ENCODE measurements at regions not wholly inside any gene's neighbourhood (a gene's known extent, or its start where the extent isn't known, plus 50 kb on each side); places are given as distances from the start of the nearest gene placed in this dataset.

DNA sequence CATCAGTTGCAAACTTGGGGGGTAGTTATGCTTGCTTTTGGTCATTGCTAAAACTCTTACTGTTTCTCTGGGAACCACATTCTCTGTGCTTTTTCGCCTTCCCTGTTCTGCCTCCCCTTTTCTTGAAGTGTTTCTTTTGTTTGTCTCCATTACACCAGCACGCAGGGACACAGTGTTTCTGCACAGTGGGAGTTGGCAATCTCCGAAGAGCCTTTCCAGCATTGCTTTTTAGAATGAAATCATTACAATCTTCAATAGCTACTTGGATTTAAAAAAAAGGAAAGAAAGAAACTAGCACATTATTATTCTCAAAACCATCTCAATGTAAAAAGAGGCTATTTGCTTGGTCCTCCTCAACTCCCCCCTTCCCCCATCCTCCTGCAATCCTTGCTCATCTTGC lies 536.7 kb upstream of the MMS22L start:
- no peaks in the 10 kb centered on the region for H3K27me3 Mint-ChIP-seq
- no peak overlapping the region for H3K27ac Mint-ChIP-seq
- H3K4me3 Mint-ChIP-seq: no peak overlapping the region
- no peaks in the 10 kb centered on the region for H3K4me1 Mint-ChIP-seq (ENCODE audit: low read depth)
- H3K36me3 Mint-ChIP-seq: no peaks in the 10 kb centered on the region
- H3K9me3 Mint-ChIP-seq (ENCODE audit: low read depth): peaks cover 6% of the 10 kb centered on the region

DNA sequence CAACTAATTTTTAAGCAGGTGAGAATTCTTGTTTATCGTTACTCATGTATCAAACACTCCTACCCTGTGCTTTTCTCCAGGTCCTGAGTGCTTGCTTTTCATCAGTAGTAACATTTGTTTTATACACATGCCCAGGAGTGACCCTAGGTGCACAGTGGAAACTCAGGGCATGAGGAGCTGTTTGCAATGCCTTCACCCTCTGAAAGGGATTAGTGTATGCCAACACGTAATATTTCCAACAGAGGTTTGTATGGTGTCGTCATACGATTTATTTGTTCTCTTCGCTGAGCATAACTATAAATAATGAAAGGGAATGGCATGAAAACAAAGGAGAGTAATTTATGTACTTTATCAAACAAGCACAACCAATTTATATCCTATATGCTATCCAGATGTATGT lies 537.4 kb upstream of the MMS22L start:
- Mint-ChIP-seq H3K36me3 (no peaks in the 10 kb centered on the region), H3K27me3 (no peaks in the 10 kb centered on the region), H3K4me1 (ENCODE audit: low read depth) (no peaks in the 10 kb centered on the region), H3K27ac (no peak overlapping the region), H3K9me3 (ENCODE audit: low read depth) (peaks cover 6% of the 10 kb centered on the region), H3K4me3 (no peak overlapping the region)

DNA sequence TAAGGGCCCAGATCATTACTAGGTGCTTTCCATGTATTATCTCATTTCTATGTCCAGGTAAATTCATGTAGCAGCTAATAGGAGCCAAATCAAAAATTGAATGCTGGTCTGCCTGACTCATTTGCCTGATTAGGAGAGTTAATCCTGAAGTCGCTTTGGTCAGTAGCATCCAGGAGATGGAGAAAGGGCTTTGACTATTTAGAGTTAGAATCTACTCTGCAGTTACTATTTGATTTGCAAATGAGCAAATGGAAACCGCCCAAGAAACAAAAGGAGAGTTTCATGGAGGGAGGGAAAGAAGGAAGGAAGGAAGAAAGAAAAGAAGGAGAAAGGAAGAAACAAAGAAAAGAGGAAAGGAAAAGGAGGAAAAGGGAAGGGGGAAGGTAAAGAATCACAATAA lies 539.6 kb upstream of the MMS22L start:
- H3K27ac Mint-ChIP-seq: no peak overlapping the region
- H3K4me1 Mint-ChIP-seq (ENCODE audit: low read depth): no peaks in the 10 kb centered on the region
- H3K9me3 Mint-ChIP-seq (ENCODE audit: low read depth): peaks cover 3% of the 10 kb centered on the region
- H3K36me3 Mint-ChIP-seq: no peaks in the 10 kb centered on the region
- H3K27me3 Mint-ChIP-seq: no peaks in the 10 kb centered on the region
- H3K4me3 Mint-ChIP-seq: no peak overlapping the region

DNA sequence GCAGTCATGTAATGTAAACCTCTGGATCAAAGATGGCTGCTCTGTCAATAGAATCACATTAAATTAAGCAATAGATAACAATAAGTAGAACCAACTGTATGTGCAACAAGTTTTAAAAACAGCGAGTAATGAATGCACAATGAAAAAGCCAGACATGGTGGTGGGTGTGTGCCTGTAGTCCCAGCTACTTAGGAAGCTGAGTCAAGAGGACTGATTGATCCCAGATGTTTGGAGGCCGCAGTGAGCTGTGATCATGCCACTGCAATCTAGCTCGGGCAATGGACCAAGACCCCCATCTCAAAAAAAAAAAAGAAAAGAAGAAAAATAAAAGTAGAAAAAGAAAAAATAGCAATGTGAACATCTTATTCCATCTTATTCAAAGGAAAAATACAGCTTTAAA lies 558.7 kb upstream of the MMS22L start:
- H3K9me3 Mint-ChIP-seq (ENCODE audit: low read depth): peaks cover 7% of the 10 kb centered on the region
- no peak overlapping the region for H3K27ac Mint-ChIP-seq
- no peaks in the 10 kb centered on the region for H3K27me3 Mint-ChIP-seq
- H3K4me1 Mint-ChIP-seq (ENCODE audit: low read depth): no peaks in the 10 kb centered on the region
- H3K4me3 Mint-ChIP-seq: no peak overlapping the region
- H3K36me3 Mint-ChIP-seq: no peaks in the 10 kb centered on the region

DNA sequence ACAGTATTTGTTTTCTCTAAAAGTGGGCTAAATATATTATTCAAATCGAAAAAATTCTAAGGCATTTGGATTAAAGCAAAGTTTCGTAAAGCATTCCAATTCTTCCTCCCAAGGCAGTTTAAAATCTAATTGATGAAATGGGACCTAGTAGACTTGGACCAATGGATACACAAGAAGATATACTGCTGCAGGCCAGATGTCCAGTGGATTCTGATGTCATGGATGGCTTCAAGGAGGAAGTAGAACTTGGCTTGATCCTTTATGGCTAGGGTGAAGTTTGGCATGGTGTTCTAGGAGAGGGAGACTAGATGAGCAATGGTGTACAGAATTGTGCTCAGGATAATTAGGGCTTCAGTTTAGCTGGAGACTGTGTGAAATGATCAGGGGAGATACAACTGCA lies 559.5 kb upstream of the MMS22L start:
- Mint-ChIP-seq H3K27me3 (no peaks in the 10 kb centered on the region), H3K4me1 (ENCODE audit: low read depth) (no peaks in the 10 kb centered on the region), H3K4me3 (no peak overlapping the region), H3K36me3 (no peaks in the 10 kb centered on the region), H3K9me3 (ENCODE audit: low read depth) (peaks cover 7% of the 10 kb centered on the region), H3K27ac (no peak overlapping the region)

DNA sequence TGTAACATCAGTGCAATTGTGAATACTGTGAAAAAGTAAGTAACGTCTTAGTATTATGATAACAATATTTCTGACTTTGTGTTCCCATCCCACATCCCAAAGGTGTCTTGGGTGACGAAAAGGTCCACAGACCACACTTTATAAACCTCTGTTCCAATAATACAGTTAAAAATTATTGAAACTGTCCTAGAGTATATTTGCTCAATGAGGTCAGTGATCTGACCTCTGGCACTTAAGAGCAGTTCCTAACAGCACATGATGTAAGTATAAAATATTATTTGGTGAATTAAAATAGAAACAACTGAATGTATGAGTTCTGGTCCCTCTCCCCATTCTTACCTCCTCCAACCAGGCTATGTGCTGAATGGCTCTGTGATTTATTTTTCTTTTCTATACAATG lies 566.4 kb upstream of the MMS22L start:
- no peak overlapping the region for H3K4me3 Mint-ChIP-seq
- H3K36me3 Mint-ChIP-seq: no peaks in the 10 kb centered on the region
- H3K9me3 Mint-ChIP-seq (ENCODE audit: low read depth): no peaks in the 10 kb centered on the region
- no peaks in the 10 kb centered on the region for H3K4me1 Mint-ChIP-seq (ENCODE audit: low read depth)
- no peak overlapping the region for H3K27ac Mint-ChIP-seq
- H3K27me3 Mint-ChIP-seq: no peaks in the 10 kb centered on the region

DNA sequence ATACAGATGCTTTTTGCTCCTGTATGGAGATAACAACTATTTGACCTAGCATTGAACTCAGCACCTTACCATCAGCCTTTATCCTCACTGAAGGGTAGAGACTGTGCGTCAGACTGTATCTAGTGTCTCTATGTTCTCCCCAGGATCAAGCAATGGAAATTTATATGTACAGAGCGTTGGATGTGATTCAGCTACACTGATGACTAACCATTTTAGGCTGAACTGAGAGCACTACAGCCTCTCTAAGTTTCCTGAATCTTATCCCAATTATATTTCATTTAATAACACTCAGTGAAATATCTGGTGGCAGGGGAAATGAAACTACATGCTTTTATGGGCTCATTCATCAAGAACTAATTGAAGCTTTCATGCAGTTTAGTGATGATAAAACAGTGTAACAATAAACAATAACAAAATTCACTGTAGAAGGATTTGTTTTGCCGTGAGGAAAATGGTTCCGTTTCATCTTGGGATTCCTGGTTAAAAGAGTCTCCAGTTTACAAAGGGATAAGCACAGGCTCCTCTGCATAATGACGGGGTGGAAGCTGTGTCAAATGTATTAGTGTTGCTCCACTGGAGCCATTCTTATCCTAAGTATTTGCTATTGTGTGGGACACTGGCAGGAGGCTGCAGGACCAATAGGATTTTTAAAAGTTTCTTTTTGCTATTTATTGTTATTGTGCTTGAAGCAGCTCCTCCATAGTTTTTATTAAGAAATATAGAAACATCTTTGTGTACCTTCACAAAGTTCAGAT lies 567.6 kb upstream of the MMS22L start:
- H3K9me3 Mint-ChIP-seq (ENCODE audit: low read depth): no peaks in the 10 kb centered on the region
- no peak overlapping the region for H3K27ac Mint-ChIP-seq
- no peaks in the 10 kb centered on the region for H3K27me3 Mint-ChIP-seq
- no peaks in the 10 kb centered on the region for H3K36me3 Mint-ChIP-seq
- H3K4me3 Mint-ChIP-seq: no peak overlapping the region
- no peaks in the 10 kb centered on the region for H3K4me1 Mint-ChIP-seq (ENCODE audit: low read depth)

DNA sequence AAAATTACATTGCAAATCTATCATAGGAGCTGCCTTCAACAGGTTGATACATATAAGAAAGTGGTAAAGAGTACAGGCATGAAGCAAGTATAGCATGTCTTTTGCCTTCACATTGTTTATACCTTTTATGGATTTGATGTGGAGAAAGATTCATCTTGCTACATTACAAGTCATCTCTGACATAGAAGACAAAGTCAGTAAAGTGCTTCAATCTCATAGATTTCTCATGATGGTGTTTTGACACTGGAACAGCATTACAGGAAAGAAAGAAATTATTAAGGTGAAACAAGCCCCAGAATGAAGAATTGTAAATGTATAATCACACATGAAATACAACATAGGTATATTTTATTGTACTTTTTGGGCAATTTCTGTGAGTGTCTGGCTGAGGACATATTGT lies 580.7 kb upstream of the MMS22L start:
- H3K4me1 Mint-ChIP-seq (ENCODE audit: low read depth): no peaks in the 10 kb centered on the region
- no peaks in the 10 kb centered on the region for H3K27me3 Mint-ChIP-seq
- no peak overlapping the region for H3K4me3 Mint-ChIP-seq
- peaks cover 5% of the 10 kb centered on the region for H3K9me3 Mint-ChIP-seq (ENCODE audit: low read depth)
- no peaks in the 10 kb centered on the region for H3K36me3 Mint-ChIP-seq
- H3K27ac Mint-ChIP-seq: no peak overlapping the region

DNA sequence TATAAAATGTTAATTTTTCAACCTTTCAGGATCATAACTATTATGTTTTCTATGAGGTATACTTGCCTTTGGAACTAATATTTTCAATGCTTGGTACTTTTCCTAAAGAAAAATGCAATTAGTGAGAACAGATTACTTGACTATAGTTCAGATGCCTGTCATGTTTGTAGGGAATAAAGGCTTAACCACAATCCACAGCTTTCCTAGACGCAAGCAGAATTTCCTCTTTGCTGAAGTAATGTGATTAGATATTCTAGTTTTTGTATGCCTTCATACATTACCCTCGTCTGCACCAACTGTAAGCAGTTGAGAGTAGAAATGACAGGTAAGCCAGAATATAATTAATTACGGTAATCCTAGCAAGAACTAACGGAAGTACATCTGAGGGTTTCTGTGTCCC lies 581.4 kb upstream of the MMS22L start:
- Mint-ChIP-seq H3K4me1 (ENCODE audit: low read depth) (no peaks in the 10 kb centered on the region), H3K9me3 (ENCODE audit: low read depth) (peaks cover 5% of the 10 kb centered on the region), H3K27me3 (no peaks in the 10 kb centered on the region), H3K36me3 (no peaks in the 10 kb centered on the region), H3K4me3 (no peak overlapping the region), H3K27ac (no peak overlapping the region)

DNA sequence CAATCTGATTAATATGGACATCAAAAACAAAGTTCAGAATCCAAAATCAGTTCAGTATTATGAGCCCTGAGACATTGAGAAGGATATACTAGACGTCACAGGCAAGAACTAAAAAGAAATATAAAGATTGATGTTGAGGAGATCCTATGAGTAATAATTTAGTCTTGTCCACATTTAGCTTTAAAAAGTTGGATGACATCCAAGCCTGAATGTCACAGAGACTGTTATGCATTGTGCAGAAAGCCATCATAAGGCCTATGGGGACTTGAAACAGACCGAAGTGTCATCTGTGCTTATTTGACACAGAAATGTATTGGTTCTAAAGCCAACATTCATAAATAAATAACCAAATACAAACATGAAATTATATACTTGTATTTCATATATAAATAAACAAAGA lies 581.8 kb upstream of the MMS22L start:
- Mint-ChIP-seq H3K4me1 (ENCODE audit: low read depth) (no peaks in the 10 kb centered on the region), H3K9me3 (ENCODE audit: low read depth) (peaks cover 5% of the 10 kb centered on the region), H3K27me3 (no peaks in the 10 kb centered on the region), H3K27ac (no peak overlapping the region), H3K4me3 (no peak overlapping the region), H3K36me3 (no peaks in the 10 kb centered on the region)

DNA sequence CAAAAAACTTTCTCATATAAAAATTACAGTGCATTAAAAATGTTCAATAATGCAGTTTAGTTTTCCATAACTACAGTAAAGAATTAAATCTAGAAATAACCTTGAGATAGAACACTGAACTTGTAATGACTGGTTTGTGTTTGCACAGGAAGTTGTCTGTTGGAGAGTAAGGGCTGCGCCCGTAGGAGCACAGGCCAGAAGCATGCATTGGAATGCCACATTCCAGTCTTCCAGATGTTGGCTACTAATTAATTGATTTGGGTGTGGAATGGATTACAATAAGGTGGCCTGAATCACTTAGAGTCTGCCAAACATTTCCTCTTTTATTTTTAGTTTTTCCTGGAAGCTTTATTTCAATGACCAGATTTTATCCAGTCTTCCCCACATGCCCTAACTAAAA lies 582.6 kb upstream of the MMS22L start:
- Mint-ChIP-seq H3K4me1 (ENCODE audit: low read depth) (no peaks in the 10 kb centered on the region), H3K27me3 (no peaks in the 10 kb centered on the region), H3K9me3 (ENCODE audit: low read depth) (peaks cover 5% of the 10 kb centered on the region), H3K4me3 (no peak overlapping the region), H3K36me3 (no peaks in the 10 kb centered on the region), H3K27ac (no peak overlapping the region)

DNA sequence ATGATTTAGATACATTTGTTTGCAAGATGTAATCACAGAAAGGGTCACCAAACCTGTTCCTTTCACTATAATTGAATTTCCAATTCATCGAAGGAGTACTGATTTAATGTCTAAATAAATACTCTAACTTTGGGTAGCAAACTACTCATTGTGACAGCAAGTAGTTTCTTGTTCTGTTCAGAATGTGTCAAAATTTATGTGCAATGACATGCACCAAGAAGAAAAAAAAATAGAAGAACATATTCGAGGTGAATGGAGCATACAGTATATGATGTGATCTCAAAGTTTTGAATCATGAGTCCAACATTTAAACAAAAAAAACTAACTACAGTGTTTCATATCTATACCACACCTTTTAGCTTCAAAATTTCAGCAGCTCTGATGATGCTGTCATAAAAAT lies 583.6 kb upstream of the MMS22L start:
- Mint-ChIP-seq H3K4me3 (no peak overlapping the region), H3K4me1 (ENCODE audit: low read depth) (no peaks in the 10 kb centered on the region), H3K36me3 (no peaks in the 10 kb centered on the region), H3K9me3 (ENCODE audit: low read depth) (peaks cover 5% of the 10 kb centered on the region), H3K27ac (no peak overlapping the region), H3K27me3 (no peaks in the 10 kb centered on the region)

DNA sequence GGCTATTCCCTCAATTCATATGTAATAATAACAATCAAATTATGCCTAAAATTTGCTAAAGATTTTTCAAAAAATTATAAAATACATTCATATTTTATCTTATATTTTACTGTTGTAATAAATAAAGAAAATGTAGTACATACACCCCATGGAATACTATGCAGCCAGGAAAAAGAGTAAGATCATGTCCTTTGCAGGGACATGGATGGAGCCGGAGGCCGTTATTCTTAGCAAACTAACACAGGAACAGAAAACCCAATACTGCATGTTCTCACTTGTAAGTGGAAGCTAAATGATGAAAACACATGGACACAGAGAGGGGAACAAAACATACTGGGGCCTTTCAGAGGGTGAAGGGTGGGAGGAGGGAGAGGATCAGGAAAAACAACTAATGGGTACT lies 584.2 kb upstream of the MMS22L start:
- Mint-ChIP-seq H3K4me3 (no peak overlapping the region), H3K9me3 (ENCODE audit: low read depth) (peaks cover 5% of the 10 kb centered on the region), H3K4me1 (ENCODE audit: low read depth) (no peaks in the 10 kb centered on the region), H3K27me3 (no peaks in the 10 kb centered on the region), H3K36me3 (no peaks in the 10 kb centered on the region), H3K27ac (no peak overlapping the region)

DNA sequence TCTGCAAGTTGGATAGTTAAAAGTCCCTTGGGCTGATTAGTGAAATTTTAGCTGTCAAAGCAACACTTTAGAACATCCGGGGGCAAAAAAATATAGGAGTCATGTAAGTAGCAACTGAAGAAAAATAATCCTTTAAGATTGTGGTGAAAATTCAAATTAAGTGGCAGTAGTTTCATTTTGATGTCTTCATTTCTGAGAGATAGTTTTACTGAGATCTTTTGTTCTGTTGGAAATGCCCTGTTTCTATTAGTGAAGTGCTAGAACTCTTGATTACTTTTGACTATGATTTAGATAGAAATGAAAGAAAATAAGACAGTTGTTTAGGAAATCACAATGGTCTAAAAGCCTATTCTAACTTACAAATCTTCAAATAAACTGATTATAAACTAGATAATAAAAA lies 587.3 kb upstream of the MMS22L start:
- Mint-ChIP-seq H3K4me1 (ENCODE audit: low read depth) (no peaks in the 10 kb centered on the region), H3K4me3 (no peak overlapping the region), H3K27me3 (no peaks in the 10 kb centered on the region), H3K27ac (no peak overlapping the region), H3K36me3 (no peaks in the 10 kb centered on the region), H3K9me3 (ENCODE audit: low read depth) (peaks cover 4% of the 10 kb centered on the region)

DNA sequence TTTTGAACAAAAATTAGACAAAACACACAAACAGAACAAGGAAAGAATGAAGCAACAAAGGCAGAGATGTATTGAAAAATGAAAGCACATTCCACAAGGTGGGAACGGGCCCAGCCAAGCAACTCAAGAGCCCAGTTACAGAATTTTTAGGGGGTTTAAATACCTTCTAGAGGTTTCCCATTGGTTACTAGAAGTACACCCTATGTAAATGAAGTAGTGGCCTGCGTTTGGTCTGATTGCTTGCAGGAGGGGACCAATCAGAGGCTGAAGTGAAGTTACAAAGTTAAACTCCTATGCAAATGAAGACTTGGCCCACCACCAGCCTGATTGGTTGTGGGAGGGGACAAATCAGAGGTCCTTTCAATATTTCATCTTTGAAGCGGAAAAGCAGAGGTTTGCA lies 593.7 kb upstream of the MMS22L start:
- H3K36me3 Mint-ChIP-seq: no peaks in the 10 kb centered on the region
- no peaks in the 10 kb centered on the region for H3K4me1 Mint-ChIP-seq (ENCODE audit: low read depth)
- no peak overlapping the region for H3K27ac Mint-ChIP-seq
- no peak overlapping the region for H3K4me3 Mint-ChIP-seq
- H3K27me3 Mint-ChIP-seq: no peaks in the 10 kb centered on the region
- H3K9me3 Mint-ChIP-seq (ENCODE audit: low read depth): peaks cover 4% of the 10 kb centered on the region

DNA sequence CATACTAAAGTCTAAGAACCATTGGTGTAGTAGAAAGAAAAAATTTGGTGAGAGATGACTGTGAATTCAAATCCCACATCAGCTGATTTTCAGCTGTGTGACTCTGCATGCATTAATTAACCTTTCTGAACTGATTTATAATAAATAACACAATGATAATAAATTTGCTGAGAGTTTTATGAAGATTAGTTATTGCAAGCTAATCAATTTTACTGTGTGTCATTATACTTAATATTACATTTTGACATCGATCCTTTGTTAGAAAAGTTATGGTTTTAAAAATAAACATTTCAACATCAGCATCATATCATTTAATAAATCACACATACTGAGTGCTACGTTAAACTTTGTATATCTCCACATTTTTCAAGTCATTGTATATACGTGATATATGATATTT lies 599.7 kb upstream of the MMS22L start:
- no peak overlapping the region for H3K4me3 Mint-ChIP-seq

More for the DNA sequence above, 599.7 kb upstream of the MMS22L start:
- Mint-ChIP-seq H3K4me1 (ENCODE audit: low read depth) (no peaks in the 10 kb centered on the region), H3K27me3 (no peaks in the 10 kb centered on the region), H3K27ac (no peak overlapping the region), H3K36me3 (no peaks in the 10 kb centered on the region), H3K9me3 (ENCODE audit: low read depth) (no peaks in the 10 kb centered on the region)

Measured in activated naive CD8-positive, alpha-beta T cell (primary cell).